ENCODE measurements at regions not wholly inside any gene's neighbourhood (a gene's known extent, or its start where the extent isn't known, plus 50 kb on each side); places are given as distances from the start of the nearest gene placed in this dataset.

DNA sequence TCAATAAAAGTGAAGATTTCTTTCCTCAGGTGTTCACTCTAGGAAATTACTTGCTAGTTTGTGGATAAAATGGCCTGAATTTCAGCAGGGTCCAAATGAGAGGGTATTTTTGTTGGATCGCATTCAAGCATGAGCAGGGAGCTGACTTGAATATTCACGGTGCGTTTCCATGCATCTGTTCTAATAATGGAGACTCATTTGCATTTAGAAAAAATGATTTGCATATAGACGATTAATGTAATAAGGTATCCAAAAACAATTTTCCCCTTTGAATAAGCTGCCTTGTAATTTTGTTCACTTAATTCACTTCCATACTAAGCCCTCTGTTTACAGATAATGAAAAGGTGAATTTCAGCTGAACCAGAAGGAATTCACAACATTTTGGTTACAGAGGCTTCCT is 130.9 kb upstream of the AJAP1 start:
- Mint-ChIP-seq H3K36me3 (ENCODE audit: low read depth) (peaks cover 5% of the 10 kb centered on the region; the same call in 1 of the 2 replicates), H3K27ac (no peak overlapping the region), H3K9me3 (peaks cover 86% of the 10 kb centered on the region), H3K4me3 (no peak overlapping the region), H3K4me1 (ENCODE audit: low read depth) (no peaks in the 10 kb centered on the region), H3K27me3 (ENCODE audit: insufficient read depth) (no peaks in the 10 kb centered on the region; the same call in none of the 2 replicates)
- TF ChIP-seq CTCF (IDR thresholded peaks at IDR 0.05): no peak
- no peak for DNase-seq

- Mint-ChIP-seq H3K9me3 (peaks cover 71% of the 10 kb centered on the region), H3K27me3 (ENCODE audit: insufficient read depth) (no peaks in the 10 kb centered on the region; the same call in 1 of the 2 replicates), H3K27ac (no peak overlapping the region), H3K36me3 (ENCODE audit: low read depth) (no peaks in the 10 kb centered on the region), H3K4me3 (no peak overlapping the region), H3K4me1 (ENCODE audit: low read depth) (no peaks in the 10 kb centered on the region)
- DNase-seq: no peak
- no peak for TF ChIP-seq CTCF (IDR thresholded peaks at IDR 0.05)
Observed at GRCh38 chr1:4526747-4527146, 127.7 kb upstream of the AJAP1 start.

DNA sequence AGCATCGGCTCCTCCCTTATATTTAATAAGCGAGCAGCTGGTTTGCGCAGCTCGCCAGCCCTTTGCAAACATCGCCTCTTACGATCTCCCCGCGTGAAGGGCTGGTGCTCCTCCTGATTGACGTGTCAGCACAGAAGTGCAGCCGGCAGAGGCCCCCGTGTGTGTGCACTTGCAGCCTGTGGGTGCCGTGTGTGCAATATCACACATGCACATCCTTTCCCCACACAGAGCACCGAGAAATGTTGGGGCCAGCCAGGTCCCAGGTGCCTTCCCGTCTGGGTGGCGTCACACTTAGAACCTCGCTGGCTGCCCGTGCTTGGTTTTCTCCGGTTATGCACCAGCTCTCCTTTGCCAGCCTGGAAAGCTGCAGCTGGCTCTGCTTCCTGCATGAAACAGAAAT is 126.6 kb upstream of the AJAP1 start:
- no peak for TF ChIP-seq CTCF (IDR thresholded peaks at IDR 0.05)
- DNase-seq: no peak
- H3K4me1 Mint-ChIP-seq (ENCODE audit: low read depth): no peaks in the 10 kb centered on the region
- no peak overlapping the region for H3K4me3 Mint-ChIP-seq
- H3K27me3 Mint-ChIP-seq (ENCODE audit: insufficient read depth): no peaks in the 10 kb centered on the region
- peaks cover 72% of the 10 kb centered on the region for H3K9me3 Mint-ChIP-seq
- no peak overlapping the region for H3K27ac Mint-ChIP-seq
- no peaks in the 10 kb centered on the region for H3K36me3 Mint-ChIP-seq (ENCODE audit: low read depth)

DNA sequence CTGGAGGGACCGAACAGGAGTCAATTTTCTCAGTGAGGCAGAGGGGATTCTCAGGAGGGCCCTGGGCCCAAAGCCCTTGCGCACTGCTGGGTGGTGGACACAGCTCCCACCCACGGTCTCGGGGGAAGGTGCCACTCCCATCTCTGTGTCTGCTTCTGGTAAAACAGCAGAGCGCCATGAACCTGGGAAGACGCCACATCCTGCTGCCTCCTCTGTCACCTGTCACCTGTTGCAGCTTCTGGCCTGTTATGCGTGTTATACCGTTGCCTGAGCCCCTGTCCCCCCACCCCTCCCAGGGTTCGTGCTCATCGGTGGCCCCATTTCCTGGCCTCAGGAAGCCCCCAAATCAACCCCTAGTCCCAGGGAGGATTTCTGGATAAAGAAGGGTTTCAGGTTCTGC is 125.8 kb upstream of the AJAP1 start:
- no peak overlapping the region for H3K4me3 Mint-ChIP-seq

GRCh38 chr1:4529446-4530165 is 124.8 kb upstream of the AJAP1 start:
- no peak overlapping the region for H3K27ac Mint-ChIP-seq
- no peaks in the 10 kb centered on the region for H3K27me3 Mint-ChIP-seq (ENCODE audit: insufficient read depth)
- DNase-seq: no peak
- peaks cover 70% of the 10 kb centered on the region for H3K9me3 Mint-ChIP-seq
- no peak for TF ChIP-seq CTCF (IDR thresholded peaks at IDR 0.05)
- H3K4me1 Mint-ChIP-seq (ENCODE audit: low read depth): no peaks in the 10 kb centered on the region
- H3K4me3 Mint-ChIP-seq: no peak overlapping the region
- H3K36me3 Mint-ChIP-seq (ENCODE audit: low read depth): no peaks in the 10 kb centered on the region

More for the DNA sequence above, 125.8 kb upstream of the AJAP1 start:
- Mint-ChIP-seq H3K27me3 (ENCODE audit: insufficient read depth) (no peaks in the 10 kb centered on the region), H3K9me3 (peaks cover 71% of the 10 kb centered on the region), H3K4me1 (ENCODE audit: low read depth) (no peaks in the 10 kb centered on the region), H3K36me3 (ENCODE audit: low read depth) (no peaks in the 10 kb centered on the region), H3K27ac (no peak overlapping the region)
- no peak for TF ChIP-seq CTCF (IDR thresholded peaks at IDR 0.05)
- DNase-seq: no peak
